Retinal pigment epithelial cell (primary cell): ENCODE measurements at regions not wholly inside any gene's neighbourhood (a gene's known extent, or its start where the extent isn't known, plus 50 kb on each side); places are given as distances from the start of the nearest gene placed in this dataset.

ENCODE experiments used
- DNase-seq: peaks from one replicate; pipeline ENCODE4 v3.0.0-alpha.2; 2010; ENCODE audit warnings: low read depth
- H3K4me3 ChIP-seq: 2 replicates; pipeline ENCODE4 v1.5.1; 2011; ENCODE audit warnings: mild to moderate bottlenecking, low read length, control low read depth, moderate library complexity
- TF ChIP-seq, protein P1 (sequence below): conservative IDR thresholded peaks from 2 replicates; pipeline ENCODE4 v1.5.1; 2011; ENCODE audit warnings: low read depth, low read length, control low read depth, inconsistent platforms

DNA sequence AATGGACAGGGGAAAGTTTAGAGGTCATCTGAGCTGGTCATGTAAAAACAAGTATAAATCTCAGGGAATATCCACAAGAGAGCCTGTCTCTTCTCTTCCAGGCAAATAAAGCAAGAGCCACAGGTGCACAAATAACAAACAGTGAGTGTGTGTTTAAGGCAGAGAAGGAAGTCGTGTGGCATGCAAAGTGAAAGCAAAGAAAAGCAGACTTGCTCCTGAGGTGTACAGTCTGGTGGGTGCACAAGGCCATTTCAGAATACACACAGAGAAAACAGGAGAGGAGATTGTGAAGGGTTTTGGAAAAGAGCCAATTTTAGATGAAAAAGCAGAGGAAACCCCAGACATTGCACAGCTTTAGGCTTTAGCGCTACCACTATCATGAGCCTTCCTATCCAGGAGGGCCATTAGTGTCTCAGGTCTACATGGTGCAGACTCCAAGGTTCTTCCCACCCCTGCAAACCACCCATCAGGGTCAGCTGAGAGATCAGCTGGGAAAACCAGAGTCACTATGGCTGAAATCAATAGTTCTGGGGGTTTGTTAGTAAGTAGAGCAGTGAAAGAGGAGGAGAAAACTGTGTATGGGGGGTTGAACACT lies 355.8 kb downstream of the KLHL4 start:
- no peak for DNase-seq
- TF ChIP-seq, protein P1, sequence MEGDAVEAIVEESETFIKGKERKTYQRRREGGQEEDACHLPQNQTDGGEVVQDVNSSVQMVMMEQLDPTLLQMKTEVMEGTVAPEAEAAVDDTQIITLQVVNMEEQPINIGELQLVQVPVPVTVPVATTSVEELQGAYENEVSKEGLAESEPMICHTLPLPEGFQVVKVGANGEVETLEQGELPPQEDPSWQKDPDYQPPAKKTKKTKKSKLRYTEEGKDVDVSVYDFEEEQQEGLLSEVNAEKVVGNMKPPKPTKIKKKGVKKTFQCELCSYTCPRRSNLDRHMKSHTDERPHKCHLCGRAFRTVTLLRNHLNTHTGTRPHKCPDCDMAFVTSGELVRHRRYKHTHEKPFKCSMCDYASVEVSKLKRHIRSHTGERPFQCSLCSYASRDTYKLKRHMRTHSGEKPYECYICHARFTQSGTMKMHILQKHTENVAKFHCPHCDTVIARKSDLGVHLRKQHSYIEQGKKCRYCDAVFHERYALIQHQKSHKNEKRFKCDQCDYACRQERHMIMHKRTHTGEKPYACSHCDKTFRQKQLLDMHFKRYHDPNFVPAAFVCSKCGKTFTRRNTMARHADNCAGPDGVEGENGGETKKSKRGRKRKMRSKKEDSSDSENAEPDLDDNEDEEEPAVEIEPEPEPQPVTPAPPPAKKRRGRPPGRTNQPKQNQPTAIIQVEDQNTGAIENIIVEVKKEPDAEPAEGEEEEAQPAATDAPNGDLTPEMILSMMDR = no peak

DNA sequence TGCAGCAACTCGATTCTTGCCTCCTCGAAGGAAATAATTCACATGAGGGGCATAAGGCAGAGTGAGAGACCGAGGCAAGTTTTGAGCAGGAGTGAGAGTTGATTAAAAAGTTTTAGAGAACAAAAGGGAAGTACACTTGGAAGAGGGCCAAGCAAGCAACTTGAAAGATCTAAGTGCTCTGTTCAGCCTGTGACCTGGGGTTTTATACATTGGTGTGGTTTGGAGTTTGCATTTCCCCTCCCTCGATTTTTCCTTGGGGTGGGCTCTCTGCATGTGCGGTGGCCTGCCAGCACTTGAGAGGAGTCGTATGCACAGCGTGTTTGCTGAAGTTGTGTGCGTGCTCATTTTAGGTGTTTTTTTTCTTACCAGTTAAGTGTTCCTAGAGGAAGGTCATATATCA lies 356.4 kb downstream of the KLHL4 start:
- H3K4me3 ChIP-seq = no peak overlapping the region
- TF ChIP-seq, protein P1 = no peak
- DNase-seq = no peak

More for the DNA sequence above, 355.8 kb downstream of the KLHL4 start:
- H3K4me3 ChIP-seq = no peak overlapping the region

DNA sequence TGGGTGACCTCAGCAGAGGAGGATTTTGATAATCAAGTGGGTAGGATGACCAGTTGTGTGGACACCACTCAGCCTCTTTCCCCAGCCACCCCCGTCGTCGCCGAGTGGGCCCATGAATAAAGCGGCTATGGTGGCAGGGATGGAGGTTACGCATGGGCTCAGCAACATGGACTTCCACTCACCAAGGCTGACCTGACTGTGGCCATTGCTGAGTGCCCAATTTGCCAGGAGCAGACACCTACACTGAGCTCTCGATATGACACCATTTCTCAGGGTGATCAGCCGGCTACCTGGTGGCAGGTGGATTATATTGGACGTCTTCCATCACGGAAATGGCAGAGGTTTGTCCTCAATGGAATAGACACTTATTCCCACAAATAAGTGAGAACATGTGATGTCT lies 361.3 kb downstream of the KLHL4 start:
- no peak for DNase-seq
- H3K4me3 ChIP-seq = no peak overlapping the region
- TF ChIP-seq, protein P1 = no peak

DNA sequence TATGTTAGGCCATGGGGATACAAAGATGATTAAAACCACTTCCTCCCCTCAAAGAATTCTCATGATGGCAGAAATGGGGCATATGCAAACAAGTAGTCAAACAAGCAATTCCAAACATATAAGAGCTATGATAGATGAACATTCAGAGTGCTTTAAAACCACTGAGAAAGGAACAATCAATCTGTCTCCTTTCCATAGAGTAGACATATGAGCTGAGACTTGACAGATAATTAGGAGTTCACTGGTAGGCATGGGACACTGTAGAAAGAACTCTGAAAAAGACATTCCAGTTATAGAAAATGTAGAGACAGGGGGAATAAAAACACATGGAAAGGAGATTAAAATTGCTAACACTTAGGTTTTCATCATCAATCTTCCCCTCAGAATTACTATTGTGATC lies 372.8 kb downstream of the KLHL4 start:
- DNase-seq = no peak
- TF ChIP-seq, protein P1 = no peak
- H3K4me3 ChIP-seq = no peak overlapping the region

GRCh38 chrX:87895421-87895820 lies 377.8 kb downstream of the KLHL4 start:
- H3K4me3 ChIP-seq = no peak overlapping the region
- no peak for DNase-seq
- TF ChIP-seq, protein P1 = no peak

- TF ChIP-seq, protein P1 = no peak
- no peak overlapping the region for H3K4me3 ChIP-seq
- DNase-seq = no peak
Observed at GRCh38 chrX:87896057-87896456, 378.5 kb downstream of the KLHL4 start.

- DNase-seq = no peak
- H3K4me3 ChIP-seq = no peak overlapping the region
- TF ChIP-seq, protein P1 = no peak
Observed at GRCh38 chrX:87900320-87900908, 382.8 kb downstream of the KLHL4 start.
